Umbilical cord (tissue), 1 donor: ENCODE measurements at regions not wholly inside any gene's neighbourhood (a gene's known extent, or its start where the extent isn't known, plus 50 kb on each side); places are given as distances from the start of the nearest gene placed in this dataset.

Source experiments
- DNase-seq: peaks from one replicate; pipeline ENCODE4 v3.0.0-alpha.2; 2015; ENCODE audit warnings: low spot score

DNA sequence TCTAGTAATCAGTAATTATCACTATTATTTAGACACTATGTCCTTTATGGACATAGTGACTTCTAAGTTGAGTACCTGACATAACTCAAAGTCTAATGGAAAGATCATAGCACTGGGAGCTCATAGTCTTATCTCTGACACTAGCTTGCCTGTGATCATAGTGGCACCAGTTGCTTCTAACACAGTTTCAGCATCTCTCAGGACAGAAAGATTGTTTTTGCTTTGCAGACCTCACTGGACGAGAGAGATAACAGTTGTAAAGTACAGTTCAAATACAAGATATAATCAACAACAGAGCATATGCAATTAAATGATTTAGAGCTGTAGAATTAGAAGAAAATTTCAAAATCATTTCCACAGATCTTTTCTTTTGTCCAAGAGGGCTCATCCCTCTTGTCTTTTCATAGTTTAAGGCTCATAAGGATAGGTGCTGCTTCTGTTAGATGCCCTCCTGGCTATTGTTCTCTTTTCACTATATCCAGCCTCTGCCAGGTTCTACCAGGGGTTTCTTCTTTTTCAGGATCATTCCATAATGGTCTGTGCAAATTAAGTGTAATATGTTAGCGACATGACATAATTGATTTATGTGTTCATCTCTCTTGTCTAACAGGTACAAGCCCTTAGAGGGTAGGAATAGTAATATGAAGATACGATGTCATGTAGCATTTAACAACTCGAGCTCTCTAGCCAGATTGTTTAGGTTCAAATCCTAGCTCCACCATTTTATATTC is 1175.4 kb upstream of the TENM4 start:
- DNase-seq: no peak

DNA sequence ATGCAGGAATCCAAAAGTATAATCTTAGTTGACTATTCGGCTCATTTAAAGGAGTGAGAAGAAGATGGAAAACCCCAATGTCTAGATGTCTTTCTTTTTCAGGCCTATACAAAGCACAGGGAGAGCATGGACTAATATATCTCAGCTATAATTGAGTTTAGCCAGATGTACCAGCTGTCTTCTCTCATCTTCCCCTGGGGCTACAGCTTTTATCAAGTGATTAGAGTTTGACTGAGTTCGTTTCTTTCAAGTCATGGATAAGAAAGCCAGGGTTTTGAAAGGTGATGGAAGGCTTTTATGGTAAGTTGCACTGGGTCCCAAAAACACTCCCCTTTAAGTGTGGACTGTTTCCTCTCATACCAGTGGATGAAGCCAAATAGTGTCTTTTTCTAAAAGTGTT is 1172.8 kb upstream of the TENM4 start:
- peak; percentile 95 for DNase-seq

DNA sequence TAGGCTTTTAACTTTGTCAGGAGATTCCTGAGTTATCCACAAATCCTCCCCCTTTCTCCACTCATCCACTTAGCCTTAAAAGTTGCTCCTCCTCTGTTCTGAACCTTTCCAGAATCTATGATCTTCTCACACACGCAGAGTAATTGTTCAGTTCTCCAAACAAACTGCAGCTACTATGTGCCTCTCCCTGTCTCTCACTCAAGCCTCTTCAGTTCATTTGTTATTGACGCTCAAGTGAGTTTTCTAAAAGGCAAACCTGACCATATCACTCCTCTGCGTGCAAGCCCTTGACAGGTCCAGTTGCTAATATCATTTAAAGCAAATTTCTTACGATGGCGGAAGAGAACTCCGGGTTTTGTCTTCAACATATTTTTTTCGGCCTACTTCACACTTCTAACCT is 1169.7 kb upstream of the TENM4 start:
- no peak for DNase-seq

DNA sequence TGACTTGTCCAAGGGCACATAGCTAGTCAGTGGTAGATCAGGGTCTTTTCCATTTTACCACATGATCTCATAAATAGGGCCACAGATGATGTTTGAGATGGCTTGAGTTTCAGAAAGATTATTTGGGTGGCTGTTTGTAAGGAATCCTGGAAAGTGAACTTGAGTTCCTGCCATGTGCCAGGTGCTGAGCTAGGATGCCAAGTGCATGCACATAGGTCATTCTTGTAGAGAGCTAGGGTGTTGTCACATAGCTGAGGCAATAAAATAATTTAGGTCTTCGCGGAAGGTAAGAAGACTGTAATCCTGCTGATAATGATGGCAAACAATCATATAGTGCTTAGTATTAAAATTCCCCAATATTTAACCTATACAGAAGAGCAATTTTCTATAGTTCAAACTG is 1162.6 kb upstream of the TENM4 start:
- no peak for DNase-seq

DNA sequence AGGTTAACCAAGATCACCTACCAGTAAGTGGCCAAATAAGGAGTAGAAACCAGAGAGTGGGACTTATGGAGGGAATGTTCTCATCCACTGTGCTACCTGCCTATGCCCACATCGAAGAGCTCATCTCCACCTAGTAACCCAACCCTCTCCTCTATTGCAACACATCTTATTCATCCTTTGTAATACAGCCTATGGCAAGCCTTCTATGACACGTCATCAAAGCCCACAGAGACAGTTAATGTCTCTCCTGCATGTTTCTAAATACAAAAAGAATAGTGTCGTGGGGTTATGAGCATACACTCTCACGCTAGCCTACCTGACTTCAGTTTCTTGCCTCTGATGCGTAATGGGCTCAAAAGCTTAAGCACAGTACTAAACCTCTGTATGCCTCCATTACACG is 1158.1 kb upstream of the TENM4 start:
- no peak for DNase-seq

DNA sequence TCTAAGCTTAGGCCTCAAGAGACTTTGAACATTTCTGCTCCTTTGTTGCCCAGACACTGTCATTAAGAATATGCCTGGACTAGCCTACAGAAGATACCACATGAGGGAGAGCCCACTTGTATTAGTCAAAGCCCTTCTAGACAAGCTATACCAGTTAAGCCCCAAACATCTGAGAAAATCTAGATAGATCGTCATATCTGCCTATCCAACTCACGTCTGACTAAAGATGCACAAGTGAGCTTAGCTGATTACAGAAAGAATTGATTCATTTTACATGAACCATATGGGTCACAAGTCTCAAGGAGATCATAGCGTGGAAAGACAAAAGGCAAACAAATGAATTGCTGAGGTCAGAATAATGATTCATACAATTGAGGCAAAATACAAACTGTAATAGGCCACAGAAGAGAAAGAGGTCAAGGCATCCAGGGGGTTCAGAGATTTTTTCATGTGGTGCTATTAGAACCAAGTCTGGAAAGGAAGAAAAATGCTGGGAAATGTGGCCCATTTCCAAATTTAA is 1155.5 kb upstream of the TENM4 start:
- DNase-seq: peak; percentile 25

DNA sequence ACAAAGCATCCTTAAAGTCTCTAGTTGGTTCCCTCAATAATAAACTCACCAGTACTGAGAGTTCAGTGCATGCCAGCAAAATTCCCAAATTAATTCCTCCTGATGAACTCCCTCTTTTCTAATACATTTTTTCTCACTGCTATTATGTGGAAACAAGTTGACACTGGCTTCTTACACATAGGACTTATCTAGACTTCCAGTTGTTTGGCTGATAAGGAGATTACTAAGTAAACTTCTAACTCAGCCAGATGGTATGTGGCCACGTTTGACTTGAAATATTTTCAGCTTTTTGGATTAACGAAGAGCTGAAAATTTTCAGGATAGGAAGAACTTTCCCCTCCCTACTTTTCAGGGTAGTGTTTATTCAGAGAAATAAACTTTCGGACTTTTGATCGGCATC is 1154.2 kb upstream of the TENM4 start:
- peak; percentile 91 for DNase-seq

DNA sequence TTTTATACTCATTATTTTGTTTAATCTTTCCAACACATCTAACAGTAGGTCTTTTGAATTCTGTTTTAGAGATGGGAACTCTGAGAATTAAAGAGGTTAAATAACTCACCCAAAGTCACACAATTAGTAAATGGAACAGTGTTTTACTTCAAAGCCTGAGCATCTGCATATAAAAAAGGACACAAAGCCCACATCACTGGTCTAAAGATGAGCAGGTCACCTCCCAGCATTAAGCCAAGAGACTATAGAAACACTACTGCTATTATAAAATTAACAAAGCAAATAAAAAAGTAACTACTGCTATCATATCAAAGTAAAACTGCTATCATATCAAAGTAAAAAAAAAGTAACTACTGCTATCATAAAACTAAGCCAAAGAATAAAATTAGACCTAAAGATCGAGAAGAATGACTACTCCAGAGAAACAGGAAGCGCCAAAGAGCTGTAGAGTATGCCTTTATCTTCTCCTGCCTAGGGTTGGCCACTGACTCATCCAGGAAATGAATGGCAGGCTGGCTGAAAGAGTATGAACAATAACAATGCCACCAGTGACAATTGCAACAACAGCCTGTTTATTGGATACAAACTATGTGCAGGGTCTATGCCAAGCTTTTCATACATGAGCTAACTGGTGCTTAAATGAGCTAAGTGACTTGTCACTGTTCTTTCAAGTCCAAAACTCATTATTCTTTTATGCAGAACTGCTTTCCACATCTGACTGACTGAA is 1153.0 kb upstream of the TENM4 start:
- DNase-seq: peak; percentile 48

DNA sequence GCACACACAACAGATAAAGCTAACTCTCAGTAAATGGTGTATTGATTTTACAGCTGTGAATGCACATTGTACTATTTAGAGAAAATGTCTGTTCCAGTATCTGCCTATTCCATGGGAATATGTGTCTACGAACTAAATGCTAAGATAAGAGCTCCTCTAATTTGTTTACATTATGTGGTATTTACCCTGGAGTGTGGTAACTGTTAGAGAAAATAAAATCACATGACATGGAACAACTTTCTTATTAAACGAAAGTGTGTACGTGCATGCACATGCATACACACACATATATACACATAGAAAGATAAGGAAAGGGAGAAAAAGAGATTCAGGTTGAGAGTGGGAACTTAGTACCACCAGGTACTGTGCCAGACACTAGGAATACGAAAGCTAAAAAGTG is 1151.7 kb upstream of the TENM4 start:
- no peak for DNase-seq

DNA sequence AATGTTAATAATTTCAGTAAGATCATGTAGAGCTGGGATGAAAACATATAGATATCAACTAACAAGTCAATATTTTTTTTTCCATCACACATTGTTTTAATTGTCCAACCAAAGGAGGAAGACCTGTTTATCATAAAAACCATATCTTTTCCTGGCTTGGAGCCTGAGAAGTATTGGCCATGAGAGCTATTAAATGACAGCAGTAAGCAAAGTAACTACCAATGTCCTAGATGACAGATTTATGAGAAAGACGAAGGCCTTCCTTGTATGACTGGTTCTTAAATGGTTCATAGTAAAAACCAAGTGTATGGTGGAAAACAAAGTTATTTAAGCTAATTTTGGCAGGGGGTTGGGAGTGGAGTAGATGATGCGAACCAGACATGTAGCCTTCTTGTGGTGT is 1147.1 kb upstream of the TENM4 start:
- peak; percentile 36 for DNase-seq

DNA sequence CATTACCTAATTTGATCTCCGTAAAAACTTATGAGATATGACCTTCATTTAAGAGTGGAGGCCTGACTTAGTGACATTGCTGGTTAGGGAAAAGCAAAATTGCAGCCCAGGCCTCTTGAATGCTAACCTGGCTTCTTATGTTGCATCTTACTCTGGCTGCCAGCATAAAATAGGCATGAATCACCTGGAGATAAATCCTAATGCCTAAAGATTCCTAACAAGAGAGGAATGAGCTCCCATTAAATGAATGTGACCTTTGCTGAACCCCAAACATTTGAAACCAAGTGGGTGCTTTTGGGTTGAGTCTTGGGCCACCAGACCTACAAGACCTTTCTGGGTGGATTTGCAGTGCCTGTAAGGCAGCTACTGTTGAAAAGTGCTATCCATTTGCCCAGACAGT is 1145.6 kb upstream of the TENM4 start:
- no peak for DNase-seq

DNA sequence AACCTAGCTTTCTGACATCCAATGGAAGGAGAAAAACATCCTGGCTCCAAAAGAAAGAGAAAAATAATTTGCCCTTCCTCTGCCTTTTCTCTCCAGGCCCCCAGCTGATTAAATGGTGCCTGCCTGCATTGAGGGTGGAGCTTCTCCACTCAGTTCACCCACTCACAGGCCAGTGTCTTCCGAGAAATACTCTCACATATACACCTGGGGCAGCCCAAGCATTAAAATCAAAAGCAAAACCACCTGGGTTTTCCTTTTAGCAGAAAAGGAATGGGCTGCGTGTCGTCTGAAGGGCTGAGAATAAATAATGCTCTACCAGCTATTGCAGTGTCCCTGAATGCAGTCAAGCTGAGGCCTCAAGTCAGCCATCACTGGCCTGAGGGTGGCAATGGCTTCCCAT is 1143.8 kb upstream of the TENM4 start:
- no peak for DNase-seq

DNA sequence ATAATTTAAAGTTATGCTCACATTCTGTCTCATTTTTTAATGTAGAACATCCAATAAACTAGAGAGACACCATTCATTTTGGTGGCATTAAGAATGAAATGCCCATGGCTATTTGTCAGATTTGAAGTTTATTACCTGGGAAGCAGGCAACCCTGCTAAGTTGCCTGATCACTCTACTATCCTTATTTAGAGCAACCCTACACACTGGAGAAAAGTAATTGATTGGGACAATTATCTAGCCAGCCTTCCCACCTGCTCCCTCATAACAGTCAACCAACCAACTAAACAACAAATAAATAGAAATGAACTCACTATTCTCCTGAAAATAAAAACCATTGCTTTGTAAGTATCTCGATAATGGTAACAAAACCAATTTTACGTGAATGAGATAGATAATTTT is 1129.0 kb upstream of the TENM4 start:
- DNase-seq: no peak

DNA sequence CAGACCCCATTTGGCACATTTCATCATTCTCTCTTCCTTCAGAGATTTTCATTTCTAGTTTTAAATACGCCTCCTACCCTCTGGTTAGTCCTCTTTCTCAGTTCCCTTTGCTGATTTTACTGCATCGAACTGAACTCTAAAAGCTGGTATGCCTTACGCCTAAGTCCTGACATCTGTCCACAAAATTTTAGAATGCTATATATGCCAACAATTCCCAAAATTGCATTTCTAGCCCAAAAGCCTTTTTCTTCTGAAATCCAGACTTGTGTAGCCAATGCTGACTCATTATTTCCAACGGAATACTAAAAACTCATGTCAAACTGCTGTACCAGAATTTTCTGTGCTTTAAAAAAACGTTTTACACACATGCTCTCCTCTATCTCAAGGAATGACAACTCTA is 1124.4 kb upstream of the TENM4 start:
- DNase-seq: no peak

DNA sequence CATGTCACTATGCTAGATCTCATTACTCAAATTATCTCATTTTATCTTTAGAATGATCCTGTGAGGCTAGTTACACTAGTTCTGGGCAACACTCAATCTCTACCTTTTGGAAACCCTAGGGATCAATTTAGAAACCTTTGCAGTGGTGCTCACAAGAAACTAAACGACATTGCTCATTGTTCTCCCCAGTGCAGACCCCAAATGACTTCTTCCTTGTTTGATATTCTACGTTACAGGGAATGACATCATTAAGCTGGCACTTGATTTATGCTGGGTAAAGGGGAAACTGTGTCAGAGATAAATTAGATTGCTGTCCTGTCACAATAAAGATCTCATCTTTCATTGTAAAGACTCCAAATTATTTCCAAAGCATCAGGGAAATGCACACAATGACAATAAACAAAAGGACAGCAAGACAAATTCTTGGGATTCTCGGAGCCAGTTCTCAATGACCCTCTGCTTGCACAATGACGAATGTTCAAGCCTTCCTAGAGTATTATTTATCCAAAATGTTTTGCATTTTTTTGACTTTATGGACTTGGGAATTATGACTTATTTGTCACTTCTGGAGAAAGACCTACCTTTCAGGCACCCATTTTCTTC is 1121.8 kb upstream of the TENM4 start:
- DNase-seq: no peak

DNA sequence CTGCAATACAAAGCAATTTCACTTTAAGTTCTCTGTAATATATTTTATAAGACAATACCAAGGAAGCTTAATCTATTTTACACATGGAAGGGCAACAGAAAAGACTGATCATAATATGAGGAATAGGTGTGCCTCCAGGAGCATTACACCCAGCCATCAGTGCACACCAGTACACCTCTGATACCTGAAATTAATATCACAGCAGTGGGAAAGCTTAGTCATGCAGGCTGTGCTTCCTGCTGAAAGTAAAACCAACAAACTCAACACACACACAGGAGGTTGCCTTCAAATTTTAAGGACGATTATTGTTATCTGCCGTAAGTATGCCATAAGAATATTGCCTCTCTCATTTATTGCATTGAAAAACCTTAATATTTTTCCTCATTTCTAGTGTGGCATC is 1119.1 kb upstream of the TENM4 start:
- no peak for DNase-seq

DNA sequence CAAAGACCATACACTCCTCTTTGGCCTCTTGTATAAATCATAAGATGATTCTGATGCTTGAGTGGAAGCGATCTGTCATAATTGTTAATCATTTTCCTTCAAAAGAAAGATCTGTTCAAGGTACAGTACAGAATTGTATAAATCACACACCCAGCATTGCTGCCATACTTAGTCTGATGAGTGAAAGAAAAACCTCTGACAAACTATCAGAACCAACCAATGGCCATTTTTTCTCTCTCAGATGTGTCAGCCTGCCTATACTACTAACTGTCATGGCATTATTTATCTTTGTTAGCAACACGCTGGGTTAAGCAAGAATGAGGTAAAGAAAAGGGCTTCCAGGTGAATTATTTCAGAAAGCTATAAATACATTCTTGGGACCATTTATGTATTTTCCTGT is 1112.7 kb upstream of the TENM4 start:
- DNase-seq: no peak

DNA sequence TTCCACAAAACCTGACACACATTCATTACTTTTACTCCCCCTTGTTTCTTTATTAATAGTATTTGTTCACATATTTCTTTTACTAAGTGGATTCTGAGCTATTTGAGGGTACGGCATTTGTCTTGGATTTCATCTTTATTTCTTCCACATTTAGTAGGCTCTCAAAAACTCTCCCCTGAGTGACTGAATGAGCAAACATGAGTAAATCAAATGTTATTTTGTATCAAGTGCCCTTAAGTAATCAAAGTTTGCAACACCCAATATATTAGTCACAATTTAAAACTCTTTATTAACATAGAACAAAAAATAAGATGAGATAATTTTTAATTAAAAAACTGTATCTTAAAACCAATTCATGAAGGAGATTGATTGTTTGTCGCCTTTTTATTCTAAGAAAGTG is 1101.9 kb upstream of the TENM4 start:
- DNase-seq: no peak

DNA sequence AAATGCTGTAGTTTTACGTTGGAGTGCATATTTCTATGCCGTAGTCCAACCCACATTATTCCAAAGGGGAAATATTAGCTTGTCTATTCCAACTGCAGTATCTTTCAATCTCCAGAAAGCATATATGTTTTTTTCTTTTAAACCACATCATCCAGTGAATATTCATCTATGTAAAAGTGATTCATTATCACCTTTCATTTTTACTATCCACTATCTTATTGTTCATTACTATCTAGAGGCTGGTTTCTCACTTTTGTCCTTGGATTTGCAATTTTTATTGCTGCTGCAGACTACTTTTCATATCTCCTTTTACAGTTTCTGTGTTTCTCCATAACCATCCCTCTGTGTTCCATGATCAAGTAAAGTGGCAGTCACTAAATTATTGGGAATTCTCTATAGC is 1097.2 kb upstream of the TENM4 start:
- DNase-seq: no peak

DNA sequence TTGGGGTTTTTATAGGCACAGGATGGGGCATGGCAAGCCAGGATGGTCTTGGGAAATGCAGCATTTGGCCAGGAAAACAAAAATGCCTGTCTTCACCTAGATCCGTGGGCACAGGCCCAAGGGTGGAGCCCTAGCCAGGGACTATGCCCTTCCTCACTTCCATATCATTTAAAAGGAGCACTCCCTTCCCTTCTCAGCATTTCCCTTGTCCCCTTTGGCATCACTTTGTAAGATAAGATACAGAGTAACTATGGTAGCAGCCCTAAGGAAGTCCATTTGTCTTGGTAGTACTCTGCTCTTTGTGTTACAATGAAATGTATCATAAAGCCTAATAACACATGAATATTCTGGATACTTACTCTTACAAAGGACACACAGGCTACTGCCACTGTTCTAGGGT is 1092.6 kb upstream of the TENM4 start:
- DNase-seq: no peak

DNA sequence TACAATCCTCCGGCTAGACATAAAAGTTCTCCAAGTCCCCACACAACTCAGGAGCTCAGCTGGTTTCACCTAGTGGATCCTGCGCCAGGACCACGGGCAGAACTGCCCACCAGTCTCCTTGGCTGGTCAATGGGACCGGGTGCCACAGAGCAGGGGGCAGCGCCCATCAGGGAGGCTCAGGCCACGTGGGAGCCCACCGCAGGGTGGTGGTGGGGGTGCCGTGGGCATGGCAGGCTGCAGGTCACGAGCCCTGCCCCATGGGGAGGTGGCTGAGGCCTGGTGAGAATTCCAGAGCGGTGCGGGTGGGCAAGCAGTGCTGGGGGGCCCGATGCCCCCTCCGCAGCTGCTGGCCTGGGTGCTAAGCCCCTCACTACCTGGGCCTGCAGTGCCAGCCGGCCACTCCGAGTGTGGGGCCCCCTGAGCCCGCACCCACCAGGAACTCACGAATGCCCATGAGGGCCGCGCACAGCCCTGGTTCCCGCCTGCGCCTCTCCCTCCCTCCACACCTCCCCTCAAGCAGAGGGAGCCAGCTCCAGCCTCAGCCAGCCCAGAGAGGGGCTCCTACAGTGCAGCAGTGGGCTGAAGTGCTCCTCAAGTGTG is 1091.9 kb upstream of the TENM4 start:
- no peak for DNase-seq

DNA sequence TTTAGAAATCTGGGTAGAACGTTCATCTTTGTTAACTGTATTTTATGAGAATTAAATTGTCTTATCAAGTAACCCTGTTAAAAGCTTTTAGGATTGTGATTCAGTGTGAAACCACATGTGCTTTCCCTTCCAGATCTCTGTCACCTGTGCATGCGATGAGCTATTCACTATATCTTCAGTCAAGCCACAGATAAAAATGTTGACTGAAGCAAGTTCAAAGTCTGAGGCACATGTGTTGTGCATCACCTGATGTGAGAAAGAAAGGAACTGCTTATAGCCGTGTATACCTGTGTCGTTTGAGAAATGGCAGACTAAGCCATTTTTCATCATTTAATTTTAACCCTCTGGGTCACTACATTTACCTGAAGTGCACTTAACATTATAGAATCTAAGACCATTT is 1088.9 kb upstream of the TENM4 start:
- no peak for DNase-seq
